BJ (cell line): ENCODE measurements at regions not wholly inside any gene's neighbourhood (a gene's known extent, or its start where the extent isn't known, plus 50 kb on each side); places are given as distances from the start of the nearest gene placed in this dataset.
"Not testable (repeated sequence)": the region's sequence is repeated elsewhere in the genome, so short reads cannot be mapped to it uniquely, and the experiment has no call there.

Experiments
- CTCF ChIA-PET: fragments of 350-600 bp; formaldehyde crosslinking; extraction: SDS; loops from one replicate; lab custom pipeline; 2021; ENCODE audit warnings: antibody characterized with exemption, inconsistent platforms; lab: Yijun Ruan, JAX
- POLR2A ChIA-PET: fragments of 300-600 bp; sonication (Branson Sonifier 250); formaldehyde crosslinking; extraction: SDS; loops from one replicate; lab custom pipeline; 2021; ENCODE audit warnings: antibody characterized with exemption; lab: Charles Lee
- DNase-seq: peaks from one replicate; pipeline ENCODE4 v3.0.0-alpha.2; 2011; ENCODE audit warnings: low read depth
- H3K27me3 ChIP-seq: 2 replicates; pipeline ENCODE4 v1.6.0; 2011; ENCODE audit warnings: low read length; ENCODE audit not compliant: control insufficient read depth, insufficient read depth
- H3K36me3 ChIP-seq: 2 replicates; pipeline ENCODE4 v1.5.1; 2011; ENCODE audit warnings: low read length; ENCODE audit not compliant: control insufficient read depth, insufficient read depth
- H3K4me3 ChIP-seq: 2 replicates; pipeline ENCODE4 v1.5.1; 2011; ENCODE audit warnings: low read depth, mild to moderate bottlenecking, control low read depth, low read length
- CTCF ChIP-seq: IDR thresholded peaks from 2 replicates; pipeline ENCODE4 v1.5.1; 2011; ENCODE audit warnings: low read depth, mild to moderate bottlenecking, control low read depth, inconsistent platforms, low read length, moderate library complexity; ENCODE audit not compliant: insufficient read depth

GRCh38 chr7:85895835-85896234 is 709.0 kb upstream of the SEMA3D start:
- Histone ChIP-seq H3K36me3 (no peaks in the 10 kb centered on the region), H3K4me3 (no peak overlapping the region), H3K27me3 (no peaks in the 10 kb centered on the region)
- CTCF ChIA-PET, result interaction anchor here (0.6 kb wide), 1 partner anchor 1962 kb away, joined by 3 read pairs; no protein-coding TSS in a partner anchor
- TF ChIP-seq CTCF, result no peak
- POLR2A ChIA-PET, result no interaction called here
- no peak for DNase-seq

DNA sequence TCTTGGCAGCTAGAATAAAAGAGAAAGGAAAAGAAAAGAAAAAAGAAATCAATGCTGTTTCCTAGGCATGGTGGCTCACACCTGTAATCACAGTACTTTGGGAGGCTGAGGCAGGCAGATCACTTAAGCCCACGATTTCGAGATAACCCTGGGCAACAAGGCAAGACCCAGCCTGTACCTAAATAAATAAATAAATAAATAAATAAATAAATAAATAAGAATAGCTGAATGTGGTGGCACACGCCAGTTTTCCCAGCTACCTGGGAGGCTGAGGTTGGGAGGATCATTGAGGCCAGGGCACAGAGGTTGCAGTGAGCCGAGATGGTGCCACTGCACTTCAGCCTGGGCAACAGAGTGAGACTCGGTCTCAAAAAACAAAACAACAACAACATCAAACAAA is 705.0 kb upstream of the SEMA3D start:
- CTCF ChIA-PET, H3K36me3 ChIP-seq, POLR2A ChIA-PET, H3K4me3 ChIP-seq, H3K27me3 ChIP-seq, DNase-seq: not testable (repeated sequence)

GRCh38 chr7:85890244-85890811 is 703.5 kb upstream of the SEMA3D start:
- H3K4me3 ChIP-seq, result no peak overlapping the region
- DNase-seq, result no peak
- POLR2A ChIA-PET, result no interaction called here
- CTCF ChIA-PET, result interaction anchor here (0.7 to 1.4 kb wide), 3 partner anchors 1015 to 1217 kb away, joined by 3 to 6 read pairs (median 3); no protein-coding TSS in a partner anchor
- peak; percentile 50 for TF ChIP-seq CTCF
- no peaks in the 10 kb centered on the region for H3K27me3 ChIP-seq
- H3K36me3 ChIP-seq, result no peaks in the 10 kb centered on the region

- no peak for TF ChIP-seq CTCF
- H3K27me3 ChIP-seq, result no peaks in the 10 kb centered on the region
- ChIA-PET POLR2A (no interaction called here), CTCF (interaction anchor here (1.1 kb wide), 1 partner anchor 1017 kb away, joined by 3 read pairs; no protein-coding TSS in a partner anchor)
- H3K4me3 ChIP-seq, result no peak overlapping the region
- no peaks in the 10 kb centered on the region for H3K36me3 ChIP-seq
- no peak for DNase-seq
Observed at GRCh38 chr7:85887133-85887532, 700.3 kb upstream of the SEMA3D start.

GRCh38 chr7:85882335-85882734 is 695.5 kb upstream of the SEMA3D start:
- no peak overlapping the region for H3K4me3 ChIP-seq
- no peaks in the 10 kb centered on the region for H3K36me3 ChIP-seq
- no peak for TF ChIP-seq CTCF
- ChIA-PET POLR2A (no interaction called here), CTCF (no interaction called here)
- no peaks in the 10 kb centered on the region for H3K27me3 ChIP-seq
- no peak for DNase-seq

DNA sequence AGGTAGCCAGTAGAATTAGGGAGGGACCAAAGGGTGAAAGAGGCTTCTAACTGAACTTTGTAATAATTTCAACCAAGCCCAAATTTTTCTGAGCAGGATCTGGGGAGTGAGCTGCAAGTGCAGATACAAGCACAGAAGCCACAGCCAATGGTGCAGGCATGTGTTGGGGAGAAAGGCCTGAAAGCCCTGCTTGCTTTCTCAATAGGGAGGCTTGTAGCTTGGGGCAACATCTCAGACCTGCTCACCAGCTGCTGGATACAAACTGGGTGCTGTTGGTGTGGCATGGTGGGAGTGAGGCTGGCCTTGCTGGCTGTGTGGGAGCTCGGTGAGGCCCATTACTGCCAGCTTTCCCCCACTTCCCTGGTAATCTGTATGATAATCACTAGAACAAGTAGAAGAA is 688.5 kb upstream of the SEMA3D start:
- ChIA-PET POLR2A (no interaction called here), CTCF (no interaction called here)
- H3K4me3 ChIP-seq, result no peak overlapping the region
- H3K36me3 ChIP-seq, result no peaks in the 10 kb centered on the region
- no peak for TF ChIP-seq CTCF
- H3K27me3 ChIP-seq, result no peaks in the 10 kb centered on the region
- DNase-seq, result no peak
